ENCODE measurements at regions not wholly inside any gene's neighbourhood (a gene's known extent, or its start where the extent isn't known, plus 50 kb on each side); places are given as distances from the start of the nearest gene placed in this dataset.
A peak's percentile ranks its signal among the peaks of the same experiment; 100 is the strongest.
"Not testable (repeated sequence)": the region's sequence is repeated elsewhere in the genome, so short reads cannot be mapped to it uniquely, and the experiment has no call there.

DNA sequence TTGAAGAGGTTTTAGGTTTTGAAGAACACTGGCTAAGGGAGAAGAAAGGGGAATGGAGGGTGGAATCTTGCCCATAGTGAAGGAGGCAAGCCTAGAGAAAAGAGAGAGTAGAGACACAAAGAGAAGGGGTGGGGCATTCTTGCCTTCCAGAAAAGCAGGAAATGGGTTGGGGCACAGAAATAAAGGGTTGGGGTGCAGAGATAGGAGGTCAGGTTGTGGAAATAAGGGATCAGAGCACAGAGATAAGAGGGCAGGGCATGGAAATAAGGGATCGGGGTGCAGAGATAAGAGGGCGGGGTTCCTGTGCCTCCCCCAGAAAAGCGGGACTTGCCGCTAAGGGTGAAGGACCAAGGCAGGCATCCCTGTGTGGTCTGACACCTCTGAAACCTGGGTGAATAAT, 69.9 kb downstream of the ALG1L2 start:
- DNase-seq (ENCODE audit: low read depth): not testable (repeated sequence)

- not testable (repeated sequence) for DNase-seq (ENCODE audit: low read depth)
Measured at GRCh38 chr3:130153247-130153646, 71.6 kb downstream of the ALG1L2 start.

- DNase-seq (ENCODE audit: low read depth): not testable (repeated sequence)
Measured at GRCh38 chr3:130155464-130155863, 73.8 kb downstream of the ALG1L2 start.

GRCh38 chr3:130166856-130167255, 85.2 kb downstream of the ALG1L2 start:
- DNase-seq (ENCODE audit: low read depth): not testable (repeated sequence)

GRCh38 chr3:130175195-130175594, 93.6 kb downstream of the ALG1L2 start:
- DNase-seq (ENCODE audit: low read depth): not testable (repeated sequence)

- DNase-seq (ENCODE audit: low read depth): not testable (repeated sequence)
Measured at GRCh38 chr3:130176476-130177256, 95.0 kb downstream of the ALG1L2 start.

DNA sequence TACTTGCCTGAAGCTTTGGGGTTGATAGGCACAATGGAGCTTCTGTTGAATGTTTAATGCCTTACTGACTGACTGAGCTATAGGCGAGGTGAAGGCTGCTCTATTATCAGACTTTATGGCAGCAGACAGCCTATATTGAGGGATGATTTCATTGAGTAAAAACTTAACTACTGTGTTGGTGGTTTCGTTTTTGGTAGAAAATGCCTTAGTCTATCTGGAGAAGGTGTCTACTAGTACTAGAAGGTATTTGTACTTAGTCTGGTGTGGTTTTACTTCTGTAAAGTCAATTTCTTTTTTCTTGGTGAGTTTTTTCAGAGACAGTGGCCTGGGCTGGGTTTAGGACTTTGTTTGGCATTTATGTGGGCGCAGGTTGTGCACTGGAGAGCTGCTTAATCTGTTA, 97.2 kb downstream of the ALG1L2 start:
- DNase-seq (ENCODE audit: low read depth): not testable (repeated sequence)

DNA sequence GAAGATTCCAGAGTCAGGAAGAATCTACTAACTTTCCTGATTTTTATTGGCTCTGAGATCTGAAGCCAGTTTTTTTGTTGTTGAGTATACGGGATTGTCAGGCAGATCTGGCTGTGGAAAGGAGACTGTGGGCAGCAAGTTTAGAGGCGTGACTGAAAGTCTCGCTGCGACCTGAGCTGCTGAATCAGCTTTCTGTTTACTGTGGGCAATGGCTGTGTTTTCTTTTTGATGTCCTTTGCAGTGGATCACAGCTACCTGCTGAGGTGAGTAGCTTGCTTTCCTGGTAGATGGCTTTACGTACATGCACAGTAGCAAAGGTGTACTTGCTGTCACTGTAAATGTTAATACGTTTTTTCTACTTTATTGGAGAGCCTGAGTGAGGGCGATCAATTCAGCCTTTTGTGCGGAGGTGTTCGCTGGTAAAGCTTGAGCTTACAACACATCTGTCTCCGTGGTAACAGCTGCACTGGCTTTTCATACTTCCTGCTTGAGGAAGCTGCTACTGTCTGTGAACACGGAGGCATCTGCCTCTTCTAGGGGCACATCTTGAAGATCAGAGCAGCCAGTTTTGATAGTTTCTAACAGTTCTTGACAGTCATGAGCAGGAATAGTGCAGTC, 97.8 kb downstream of the ALG1L2 start:
- DNase-seq (ENCODE audit: low read depth): peak; percentile 12

- not testable (repeated sequence) for DNase-seq (ENCODE audit: low read depth)
Measured at GRCh38 chr3:130182475-130182874, 100.8 kb downstream of the ALG1L2 start.

GRCh38 chr3:130183689-130184088, 102.1 kb downstream of the ALG1L2 start:
- DNase-seq (ENCODE audit: low read depth): not testable (repeated sequence)

GRCh38 chr3:130184152-130185024, 102.8 kb downstream of the ALG1L2 start:
- DNase-seq (ENCODE audit: low read depth): not testable (repeated sequence)

DNA sequence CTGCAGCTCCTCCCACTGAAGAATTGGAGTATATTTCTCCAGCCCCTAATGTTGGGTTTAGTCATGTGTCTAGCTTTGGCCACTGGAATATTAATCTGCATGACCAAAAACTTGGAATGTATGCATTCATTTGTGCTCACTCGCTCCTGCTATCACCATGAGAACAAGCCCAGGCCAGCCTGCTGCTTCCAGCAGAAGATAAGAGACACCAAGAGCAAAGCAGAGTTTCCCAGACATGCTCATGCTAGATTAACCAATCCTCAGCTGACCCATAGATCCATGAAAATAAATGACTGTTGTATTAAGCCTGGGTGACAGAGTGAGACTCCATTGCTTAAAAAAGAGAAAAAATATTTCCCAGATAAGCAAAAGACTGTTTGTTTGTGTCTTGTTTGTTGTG, 119.6 kb downstream of the ALG1L2 start:
- DNase-seq (ENCODE audit: low read depth): not testable (repeated sequence)

GRCh38 chr3:130203633-130204032, 122.0 kb downstream of the ALG1L2 start:
- DNase-seq (ENCODE audit: low read depth): not testable (repeated sequence)

DNA sequence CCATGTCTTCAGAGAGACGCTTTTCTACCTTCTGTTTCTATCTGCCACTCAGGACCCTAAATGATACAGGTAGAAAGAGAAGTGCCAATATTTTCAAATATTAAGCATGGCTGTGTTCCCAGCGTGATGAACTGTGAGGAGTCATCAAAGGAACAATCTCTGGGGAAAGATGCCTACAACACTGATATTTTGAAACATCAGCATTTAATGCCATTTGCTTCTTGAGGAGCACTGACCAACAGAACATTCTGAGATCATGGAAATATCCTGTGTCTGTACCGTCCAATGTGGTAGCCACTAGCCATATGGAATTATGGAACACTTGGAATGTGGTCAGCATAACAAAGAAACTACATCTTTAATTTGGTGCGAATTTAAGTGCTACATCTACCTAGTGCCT, 117.9 kb upstream of the COL6A5 start:
- no peak for DNase-seq (ENCODE audit: low read depth)

DNA sequence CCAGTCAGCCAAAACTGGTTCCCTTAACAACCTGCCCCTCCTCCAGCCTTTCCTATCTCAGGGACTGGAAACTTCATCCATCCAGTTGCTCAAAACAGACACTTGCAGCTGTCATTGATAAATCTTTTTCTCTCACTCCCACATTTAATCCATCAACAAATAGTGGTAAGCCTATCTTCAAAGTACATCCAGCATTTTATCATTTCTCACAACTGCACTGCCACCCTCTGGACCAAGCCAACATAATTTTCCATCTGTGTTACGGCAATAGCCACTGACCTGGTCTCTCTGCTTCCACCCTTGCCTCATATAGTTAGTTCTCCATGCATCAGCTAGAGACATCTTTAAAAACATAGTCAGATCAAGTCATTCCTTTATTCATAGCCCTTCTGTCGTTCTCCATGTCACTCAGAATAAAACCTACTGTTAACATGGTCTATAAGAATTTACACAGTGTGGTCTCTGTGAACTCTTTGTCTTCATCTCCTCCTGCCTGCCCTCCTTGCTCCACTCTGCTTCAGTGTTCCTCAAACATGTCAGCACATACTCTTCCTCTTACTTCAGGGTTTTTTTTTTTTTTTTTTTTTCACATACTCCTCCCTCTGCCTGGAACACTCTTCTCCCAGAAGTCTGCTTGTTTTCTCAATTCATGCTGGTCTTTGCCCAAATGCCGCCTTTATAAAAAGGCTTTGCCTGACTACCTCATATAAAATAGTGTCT, 102.5 kb upstream of the COL6A5 start:
- no peak for DNase-seq (ENCODE audit: low read depth)

GRCh38 chr3:130243808-130244207, 101.7 kb upstream of the COL6A5 start:
- DNase-seq (ENCODE audit: low read depth): no peak

GRCh38 chr3:130250982-130251381, 94.5 kb upstream of the COL6A5 start:
- no peak for DNase-seq (ENCODE audit: low read depth)

DNA sequence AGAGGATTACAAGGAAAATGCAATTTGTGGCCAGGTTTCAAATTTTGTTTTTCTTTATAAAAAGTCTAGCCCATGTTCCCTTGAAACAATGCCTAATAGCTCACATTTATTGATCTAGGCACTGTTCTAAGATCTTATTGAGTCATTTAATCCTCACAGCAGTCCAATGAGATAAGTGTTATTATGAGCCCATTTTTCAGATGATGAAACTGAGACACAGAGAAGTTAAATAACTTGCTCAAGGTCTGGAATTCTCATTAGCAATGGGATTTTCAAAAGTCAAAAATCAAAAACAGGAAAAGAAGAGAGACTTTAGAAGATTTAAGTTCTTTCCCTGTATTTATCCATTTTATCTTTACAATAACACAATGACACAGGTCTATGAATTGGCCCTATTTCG, 90.0 kb upstream of the COL6A5 start:
- no peak for DNase-seq (ENCODE audit: low read depth)

GRCh38 chr3:130256821-130257340, 88.6 kb upstream of the COL6A5 start:
- DNase-seq (ENCODE audit: low read depth): no peak

- DNase-seq (ENCODE audit: low read depth): no peak
Measured at GRCh38 chr3:130258532-130258952, 86.9 kb upstream of the COL6A5 start.

GRCh38 chr3:130259166-130259874, 86.2 kb upstream of the COL6A5 start:
- DNase-seq (ENCODE audit: low read depth): no peak

Data from activated T-cell treated with anti-CD3 and anti-CD28 coated beads for 1 hour (primary cell).